ENCODE measurements at regions not wholly inside any gene's neighbourhood (a gene's known extent, or its start where the extent isn't known, plus 50 kb on each side); places are given as distances from the start of the nearest gene placed in this dataset.

GRCh38 chr22:48105259-48105658 lies 1342.8 kb downstream of the TBC1D22A start:
- TF ChIP-seq CTCF (IDR thresholded peaks at IDR 0.05 in 8 of 11, conservative IDR thresholded peaks at IDR 0.05 in 3 of 11) (no peak), POLR2AphosphoS5 (IDR thresholded peaks at IDR 0.05) (no peak), POLR2A (IDR thresholded peaks at IDR 0.05) (no peak)

All from spleen (tissue), 7 donors.